ENCODE measurements at regions not wholly inside any gene's neighbourhood (a gene's known extent, or its start where the extent isn't known, plus 50 kb on each side); places are given as distances from the start of the nearest gene placed in this dataset.

DNA sequence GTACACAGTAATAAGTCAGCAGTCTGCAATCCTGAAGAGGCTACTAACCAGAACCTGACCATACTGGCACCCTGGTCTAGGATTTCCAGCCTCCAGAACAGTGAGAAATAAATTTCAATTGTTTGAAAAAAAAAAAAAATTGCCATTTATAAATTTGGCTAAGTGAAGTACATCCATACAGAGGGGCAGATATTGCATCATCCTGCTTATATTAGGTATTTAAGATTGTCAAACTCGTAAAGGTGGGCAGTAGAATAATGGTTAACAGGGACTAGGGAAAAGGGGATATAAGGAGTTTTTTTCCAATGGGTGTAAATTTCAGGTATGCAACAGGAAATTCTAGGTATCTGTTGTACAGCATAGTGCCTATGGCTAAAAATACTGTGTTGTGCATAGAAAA, 1250.9 kb downstream of the BRINP3 start:
- TF ChIP-seq EP300 (IDR thresholded peaks at IDR 0.05) (no peak), NPAS2 (CRISPR knock-in tag; IDR thresholded peaks at IDR 0.05; ENCODE audit: borderline replicate concordance) (no peak), CEBPB (IDR thresholded peaks at IDR 0.05) (no peak), NR3C1 (IDR thresholded peaks at IDR 0.05) (no peak), POLR2A (IDR thresholded peaks at IDR 0.05; ENCODE audit: low read length) (no peak), ESRRA (IDR thresholded peaks at IDR 0.05; ENCODE audit: borderline replicate concordance, low read length) (no peak)
- TF ChIP-seq, protein P1, sequence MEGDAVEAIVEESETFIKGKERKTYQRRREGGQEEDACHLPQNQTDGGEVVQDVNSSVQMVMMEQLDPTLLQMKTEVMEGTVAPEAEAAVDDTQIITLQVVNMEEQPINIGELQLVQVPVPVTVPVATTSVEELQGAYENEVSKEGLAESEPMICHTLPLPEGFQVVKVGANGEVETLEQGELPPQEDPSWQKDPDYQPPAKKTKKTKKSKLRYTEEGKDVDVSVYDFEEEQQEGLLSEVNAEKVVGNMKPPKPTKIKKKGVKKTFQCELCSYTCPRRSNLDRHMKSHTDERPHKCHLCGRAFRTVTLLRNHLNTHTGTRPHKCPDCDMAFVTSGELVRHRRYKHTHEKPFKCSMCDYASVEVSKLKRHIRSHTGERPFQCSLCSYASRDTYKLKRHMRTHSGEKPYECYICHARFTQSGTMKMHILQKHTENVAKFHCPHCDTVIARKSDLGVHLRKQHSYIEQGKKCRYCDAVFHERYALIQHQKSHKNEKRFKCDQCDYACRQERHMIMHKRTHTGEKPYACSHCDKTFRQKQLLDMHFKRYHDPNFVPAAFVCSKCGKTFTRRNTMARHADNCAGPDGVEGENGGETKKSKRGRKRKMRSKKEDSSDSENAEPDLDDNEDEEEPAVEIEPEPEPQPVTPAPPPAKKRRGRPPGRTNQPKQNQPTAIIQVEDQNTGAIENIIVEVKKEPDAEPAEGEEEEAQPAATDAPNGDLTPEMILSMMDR (IDR thresholded peaks at IDR 0.05): no peak
- TF ChIP-seq, protein P2, sequence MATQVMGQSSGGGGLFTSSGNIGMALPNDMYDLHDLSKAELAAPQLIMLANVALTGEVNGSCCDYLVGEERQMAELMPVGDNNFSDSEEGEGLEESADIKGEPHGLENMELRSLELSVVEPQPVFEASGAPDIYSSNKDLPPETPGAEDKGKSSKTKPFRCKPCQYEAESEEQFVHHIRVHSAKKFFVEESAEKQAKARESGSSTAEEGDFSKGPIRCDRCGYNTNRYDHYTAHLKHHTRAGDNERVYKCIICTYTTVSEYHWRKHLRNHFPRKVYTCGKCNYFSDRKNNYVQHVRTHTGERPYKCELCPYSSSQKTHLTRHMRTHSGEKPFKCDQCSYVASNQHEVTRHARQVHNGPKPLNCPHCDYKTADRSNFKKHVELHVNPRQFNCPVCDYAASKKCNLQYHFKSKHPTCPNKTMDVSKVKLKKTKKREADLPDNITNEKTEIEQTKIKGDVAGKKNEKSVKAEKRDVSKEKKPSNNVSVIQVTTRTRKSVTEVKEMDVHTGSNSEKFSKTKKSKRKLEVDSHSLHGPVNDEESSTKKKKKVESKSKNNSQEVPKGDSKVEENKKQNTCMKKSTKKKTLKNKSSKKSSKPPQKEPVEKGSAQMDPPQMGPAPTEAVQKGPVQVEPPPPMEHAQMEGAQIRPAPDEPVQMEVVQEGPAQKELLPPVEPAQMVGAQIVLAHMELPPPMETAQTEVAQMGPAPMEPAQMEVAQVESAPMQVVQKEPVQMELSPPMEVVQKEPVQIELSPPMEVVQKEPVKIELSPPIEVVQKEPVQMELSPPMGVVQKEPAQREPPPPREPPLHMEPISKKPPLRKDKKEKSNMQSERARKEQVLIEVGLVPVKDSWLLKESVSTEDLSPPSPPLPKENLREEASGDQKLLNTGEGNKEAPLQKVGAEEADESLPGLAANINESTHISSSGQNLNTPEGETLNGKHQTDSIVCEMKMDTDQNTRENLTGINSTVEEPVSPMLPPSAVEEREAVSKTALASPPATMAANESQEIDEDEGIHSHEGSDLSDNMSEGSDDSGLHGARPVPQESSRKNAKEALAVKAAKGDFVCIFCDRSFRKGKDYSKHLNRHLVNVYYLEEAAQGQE (IDR thresholded peaks at IDR 0.05): no peak
- TF ChIP-seq, protein P3, sequence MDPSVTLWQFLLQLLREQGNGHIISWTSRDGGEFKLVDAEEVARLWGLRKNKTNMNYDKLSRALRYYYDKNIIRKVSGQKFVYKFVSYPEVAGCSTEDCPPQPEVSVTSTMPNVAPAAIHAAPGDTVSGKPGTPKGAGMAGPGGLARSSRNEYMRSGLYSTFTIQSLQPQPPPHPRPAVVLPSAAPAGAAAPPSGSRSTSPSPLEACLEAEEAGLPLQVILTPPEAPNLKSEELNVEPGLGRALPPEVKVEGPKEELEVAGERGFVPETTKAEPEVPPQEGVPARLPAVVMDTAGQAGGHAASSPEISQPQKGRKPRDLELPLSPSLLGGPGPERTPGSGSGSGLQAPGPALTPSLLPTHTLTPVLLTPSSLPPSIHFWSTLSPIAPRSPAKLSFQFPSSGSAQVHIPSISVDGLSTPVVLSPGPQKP (IDR thresholded peaks at IDR 0.05; ENCODE audit: low read depth, low read length): no peak
- TF ChIP-seq, protein P4, sequence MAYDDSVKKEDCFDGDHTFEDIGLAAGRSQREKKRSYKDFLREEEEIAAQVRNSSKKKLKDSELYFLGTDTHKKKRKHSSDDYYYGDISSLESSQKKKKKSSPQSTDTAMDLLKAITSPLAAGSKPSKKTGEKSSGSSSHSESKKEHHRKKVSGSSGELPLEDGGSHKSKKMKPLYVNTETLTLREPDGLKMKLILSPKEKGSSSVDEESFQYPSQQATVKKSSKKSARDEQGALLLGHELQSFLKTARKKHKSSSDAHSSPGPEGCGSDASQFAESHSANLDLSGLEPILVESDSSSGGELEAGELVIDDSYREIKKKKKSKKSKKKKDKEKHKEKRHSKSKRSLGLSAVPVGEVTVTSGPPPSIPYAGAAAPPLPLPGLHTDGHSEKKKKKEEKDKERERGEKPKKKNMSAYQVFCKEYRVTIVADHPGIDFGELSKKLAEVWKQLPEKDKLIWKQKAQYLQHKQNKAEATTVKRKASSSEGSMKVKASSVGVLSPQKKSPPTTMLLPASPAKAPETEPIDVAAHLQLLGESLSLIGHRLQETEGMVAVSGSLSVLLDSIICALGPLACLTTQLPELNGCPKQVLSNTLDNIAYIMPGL (CRISPR knock-in tag; IDR thresholded peaks at IDR 0.05; ENCODE audit: borderline replicate concordance): no peak
- TF ChIP-seq, protein P5, sequence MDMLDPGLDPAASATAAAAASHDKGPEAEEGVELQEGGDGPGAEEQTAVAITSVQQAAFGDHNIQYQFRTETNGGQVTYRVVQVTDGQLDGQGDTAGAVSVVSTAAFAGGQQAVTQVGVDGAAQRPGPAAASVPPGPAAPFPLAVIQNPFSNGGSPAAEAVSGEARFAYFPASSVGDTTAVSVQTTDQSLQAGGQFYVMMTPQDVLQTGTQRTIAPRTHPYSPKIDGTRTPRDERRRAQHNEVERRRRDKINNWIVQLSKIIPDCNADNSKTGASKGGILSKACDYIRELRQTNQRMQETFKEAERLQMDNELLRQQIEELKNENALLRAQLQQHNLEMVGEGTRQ (IDR thresholded peaks at IDR 0.05): no peak

Measured in A549 (cell line).